ENCODE measurements at regions not wholly inside any gene's neighbourhood (a gene's known extent, or its start where the extent isn't known, plus 50 kb on each side); places are given as distances from the start of the nearest gene placed in this dataset.
"Not testable (repeated sequence)": the region's sequence is repeated elsewhere in the genome, so short reads cannot be mapped to it uniquely, and the experiment has no call there.

DNA sequence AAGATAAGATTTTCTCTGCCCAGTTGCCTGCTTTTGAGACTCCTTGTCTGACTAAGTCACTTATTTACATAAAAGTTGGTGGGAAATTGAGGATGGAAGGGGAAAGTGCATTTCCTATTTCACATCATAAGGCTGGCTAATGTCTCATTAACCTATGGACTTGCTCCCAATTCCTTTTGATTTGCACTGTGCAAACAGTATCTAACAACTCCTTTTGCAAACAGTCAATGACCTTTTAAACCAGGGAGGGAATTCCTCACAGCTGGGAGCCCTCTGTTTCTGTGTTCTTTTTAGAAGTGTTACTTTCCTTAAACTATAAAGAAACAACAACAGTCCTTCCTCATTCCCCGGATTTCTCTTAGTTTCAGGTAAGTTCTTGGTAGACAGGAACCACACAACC, 272.8 kb downstream of the RND3 start:
- no peak for DNase-seq (ENCODE audit: low read depth in 2 of 2)

DNA sequence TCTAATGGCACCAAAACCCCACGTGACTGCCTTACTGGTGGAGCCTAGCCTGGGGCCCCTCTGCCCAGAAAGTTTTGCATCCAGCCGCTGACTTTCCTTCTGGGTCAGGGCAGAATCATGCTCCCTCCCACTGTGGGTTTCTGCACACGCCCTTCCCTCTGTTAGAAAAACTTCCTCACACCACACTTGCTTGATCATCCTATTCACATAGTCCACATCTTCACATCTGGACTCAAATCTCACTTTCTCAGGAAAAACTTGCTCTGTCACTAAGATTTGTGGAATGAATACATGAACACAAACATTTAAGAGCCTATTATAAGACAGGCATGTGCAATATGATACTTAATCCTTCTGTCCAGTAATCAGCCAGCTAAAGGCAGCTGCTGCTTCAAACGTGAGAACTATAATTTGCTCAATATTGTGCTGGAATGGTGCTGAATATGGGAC, 274.7 kb downstream of the RND3 start:
- no peak for DNase-seq (ENCODE audit: low read depth in 2 of 2)

DNA sequence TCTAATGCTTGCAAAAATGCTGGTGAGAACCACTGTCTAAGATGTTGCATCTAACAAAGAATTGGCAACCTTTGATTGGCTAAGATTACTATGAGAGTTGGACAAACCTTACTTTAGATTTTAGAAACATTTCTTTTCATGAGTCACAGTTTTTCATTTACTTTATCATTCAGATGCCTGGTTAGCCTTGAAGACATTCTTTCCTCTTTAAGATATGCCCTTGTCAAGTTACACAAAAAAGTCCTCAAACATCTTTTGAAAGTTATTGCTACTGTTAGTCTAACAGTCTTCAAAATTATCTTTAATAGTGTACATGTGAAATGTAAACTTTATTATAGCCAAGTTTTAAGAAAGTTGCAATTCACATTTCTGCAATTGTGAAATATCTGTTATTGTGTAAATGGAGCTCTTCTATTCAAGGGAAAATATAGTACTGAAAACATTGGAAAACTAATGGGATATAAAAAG, 276.3 kb downstream of the RND3 start:
- no peak for DNase-seq (ENCODE audit: low read depth in 2 of 2)

DNA sequence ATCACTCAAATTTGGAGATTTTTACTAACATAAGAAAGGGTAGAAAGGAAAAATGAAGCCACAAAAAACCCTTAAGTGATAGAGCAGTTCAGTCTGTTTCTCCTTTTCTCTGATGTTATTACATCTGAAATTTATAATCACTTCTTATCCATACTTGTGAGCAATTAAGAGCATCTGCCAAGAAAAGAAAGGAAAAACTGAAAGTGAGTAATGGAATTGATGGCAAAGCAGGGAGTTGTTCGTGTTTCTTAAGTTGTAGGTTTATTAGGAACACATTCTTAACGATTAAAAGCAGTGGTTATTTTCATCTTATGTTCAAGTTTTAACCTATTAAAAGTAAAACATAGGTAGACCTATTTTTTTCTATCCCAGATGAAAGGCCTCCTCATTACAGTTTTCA, 277.7 kb downstream of the RND3 start:
- no peak for DNase-seq (ENCODE audit: low read depth in 2 of 2)

DNA sequence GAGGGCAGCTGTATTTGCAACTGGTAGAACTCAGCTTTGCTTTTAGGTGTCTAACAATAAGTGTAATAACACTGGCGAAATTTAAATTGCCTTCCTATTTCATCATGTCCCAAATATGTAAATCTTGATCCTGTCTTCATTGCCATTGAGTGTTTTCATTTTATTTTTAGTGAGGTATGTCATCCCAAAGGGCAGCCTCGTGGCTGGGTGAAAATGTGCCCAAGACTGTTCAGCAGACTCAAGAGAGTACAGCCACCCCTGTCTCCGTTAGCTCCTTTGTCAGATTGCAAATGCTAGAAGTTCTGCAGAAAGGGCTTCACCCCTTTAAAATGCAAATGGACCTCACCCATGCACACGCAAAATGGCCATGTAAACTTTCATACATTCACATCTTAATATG, 278.8 kb downstream of the RND3 start:
- DNase-seq (ENCODE audit: low read depth in 2 of 2), result no peak

DNA sequence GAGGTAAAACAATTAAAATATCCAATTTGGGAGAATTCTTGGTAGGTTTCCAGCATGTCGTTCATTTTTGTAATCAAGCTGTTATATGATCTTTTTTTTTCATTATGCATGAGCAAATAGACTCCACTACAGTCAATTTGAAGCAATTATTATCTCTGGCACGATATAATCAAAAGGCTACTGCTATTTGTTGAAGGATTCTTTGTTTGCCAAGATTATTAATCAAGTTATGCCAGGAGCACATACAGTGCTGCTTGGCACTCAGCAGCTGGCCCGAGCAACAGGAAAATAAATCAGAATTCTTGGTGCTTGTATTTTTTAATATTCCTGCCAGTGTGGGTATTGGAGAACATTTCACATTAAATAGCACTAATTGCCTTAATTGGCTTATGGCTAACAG, 279.5 kb downstream of the RND3 start:
- DNase-seq (ENCODE audit: low read depth in 2 of 2), result no peak

DNA sequence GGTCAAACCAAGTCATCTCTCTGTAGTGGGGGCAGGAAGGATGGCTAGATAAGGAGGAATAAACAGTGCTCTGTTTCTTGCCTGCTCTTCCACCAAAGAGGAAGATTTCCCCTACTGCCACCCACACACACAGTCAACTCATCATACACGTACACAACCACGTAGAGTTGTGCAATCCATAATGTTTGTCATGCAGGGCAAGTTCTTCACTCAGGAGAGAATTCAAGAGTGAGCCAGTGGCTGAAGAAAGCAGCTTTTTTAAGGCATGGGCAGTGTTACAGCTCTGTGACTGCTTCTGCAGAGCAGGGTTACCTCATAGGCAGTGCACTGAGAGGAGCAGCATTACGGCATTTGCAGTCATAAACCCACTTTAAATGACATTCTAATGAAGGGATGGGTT, 283.0 kb downstream of the RND3 start:
- DNase-seq (ENCODE audit: low read depth in 2 of 2), result no peak

DNA sequence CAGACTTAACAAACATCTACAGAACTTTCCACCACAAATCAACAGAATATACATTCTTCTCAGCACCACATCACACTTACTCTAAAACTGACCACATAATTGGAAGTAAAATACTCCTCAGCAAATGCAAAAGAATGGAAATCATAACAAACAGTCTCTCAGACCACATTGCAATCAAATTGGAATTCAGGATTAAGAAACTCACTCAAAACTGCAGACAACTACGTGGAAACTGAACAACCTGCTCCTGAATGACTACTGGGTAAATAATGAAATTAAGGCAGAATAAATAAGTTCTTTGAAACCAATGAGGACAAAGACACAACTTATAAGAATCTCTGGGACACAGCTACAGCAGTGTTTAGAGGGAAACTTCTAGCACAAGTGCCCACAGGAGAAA, 292.7 kb downstream of the RND3 start:
- DNase-seq (ENCODE audit: low read depth in 2 of 2), result not testable (repeated sequence)

DNA sequence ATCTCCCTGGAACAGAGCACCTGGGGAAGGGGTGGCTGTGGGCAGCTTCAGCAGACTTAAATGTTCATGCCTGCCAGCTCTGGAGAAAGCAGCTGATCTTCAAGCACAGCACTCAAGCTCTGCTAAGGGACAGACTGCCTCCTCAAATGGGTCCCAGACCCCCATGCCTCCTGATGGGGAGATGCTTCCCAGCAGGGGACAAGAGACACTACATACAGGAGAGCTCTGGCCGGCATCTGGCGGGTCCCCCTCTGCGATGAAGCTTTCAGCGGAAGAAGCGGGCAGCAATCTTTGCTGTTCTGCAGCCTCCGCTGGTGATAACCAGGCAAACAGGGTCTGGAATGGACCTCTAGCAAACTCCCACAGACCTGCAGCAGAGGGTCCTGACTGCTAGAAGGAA, 294.8 kb downstream of the RND3 start:
- DNase-seq (ENCODE audit: low read depth in 2 of 2), result no peak

DNA sequence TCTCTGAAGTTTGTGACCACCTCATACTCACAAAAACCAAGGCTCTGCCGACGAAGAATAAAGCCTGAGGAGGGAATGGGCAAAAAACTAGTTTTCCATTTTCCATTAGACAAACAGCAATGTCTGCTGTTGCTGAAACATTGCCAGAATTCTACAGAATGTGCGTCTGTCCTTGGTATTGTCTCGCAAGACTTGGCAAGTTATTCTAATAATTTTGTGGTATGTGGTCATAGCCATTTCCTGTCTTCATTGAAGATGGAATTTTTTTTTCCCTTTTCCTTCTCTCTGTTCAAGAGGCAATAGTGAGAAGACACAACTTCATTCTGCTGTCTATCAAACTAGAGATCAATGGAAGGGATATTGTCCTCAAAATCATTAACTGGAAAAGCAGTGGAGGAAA, 296.1 kb downstream of the RND3 start:
- DNase-seq (ENCODE audit: low read depth in 2 of 2), result no peak

DNA sequence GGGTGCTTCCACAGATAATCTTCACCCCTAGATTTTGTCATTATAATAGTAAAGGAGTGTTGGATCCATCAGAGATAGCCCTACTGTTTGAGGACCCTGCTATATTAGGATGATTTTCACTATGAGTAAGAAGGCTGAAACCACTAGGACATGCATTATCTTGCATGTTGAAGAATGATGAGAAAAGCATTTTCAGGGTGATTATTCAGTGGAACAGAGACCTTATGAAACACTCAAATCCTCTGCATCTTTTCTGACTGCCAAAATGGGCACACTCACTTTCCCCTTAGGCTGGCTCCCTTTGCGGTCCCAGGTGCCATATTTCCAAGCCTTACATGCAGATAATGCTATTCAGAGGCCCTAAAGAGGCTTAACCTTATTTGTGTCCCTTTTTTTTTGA, 296.9 kb downstream of the RND3 start:
- no peak for DNase-seq (ENCODE audit: low read depth in 2 of 2)

DNA sequence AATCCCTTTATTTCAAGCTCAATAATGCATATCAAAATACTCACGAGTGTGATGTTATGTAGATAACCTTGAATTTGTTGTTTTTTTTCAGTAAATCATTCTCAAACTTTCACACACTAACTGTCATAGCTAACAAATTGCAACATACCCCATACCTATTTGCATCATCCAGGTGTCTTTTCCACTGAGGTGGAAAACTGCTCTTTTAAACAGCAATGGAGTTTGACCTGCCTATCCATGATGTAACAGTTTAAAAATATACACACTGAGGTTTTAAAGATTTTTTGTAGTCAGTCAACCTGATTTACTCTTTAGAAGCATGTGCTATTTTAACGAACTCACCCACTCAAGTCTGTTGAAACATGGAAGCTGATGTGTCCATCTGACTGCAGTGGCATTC, 298.7 kb downstream of the RND3 start:
- no peak for DNase-seq (ENCODE audit: low read depth in 2 of 2)

DNA sequence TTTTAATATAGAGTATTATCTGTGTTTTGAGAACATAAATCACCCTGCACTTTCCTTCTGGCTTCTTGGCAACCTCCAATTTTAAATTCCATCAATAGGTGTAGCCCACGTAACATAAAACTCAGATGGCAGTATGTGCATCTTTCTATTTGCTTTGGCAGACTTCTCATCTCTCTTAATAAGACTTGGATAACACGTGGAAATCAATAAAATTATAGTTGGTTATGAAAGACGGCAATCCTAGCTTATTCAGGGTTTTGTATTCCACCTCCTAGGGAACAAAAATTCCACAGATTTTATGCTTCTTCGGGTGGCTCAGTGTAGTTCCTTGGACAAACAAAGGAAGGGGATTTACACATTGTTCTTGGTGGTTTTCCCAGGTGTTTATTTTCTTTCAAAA, 299.3 kb downstream of the RND3 start:
- no peak for DNase-seq (ENCODE audit: low read depth in 2 of 2)

DNA sequence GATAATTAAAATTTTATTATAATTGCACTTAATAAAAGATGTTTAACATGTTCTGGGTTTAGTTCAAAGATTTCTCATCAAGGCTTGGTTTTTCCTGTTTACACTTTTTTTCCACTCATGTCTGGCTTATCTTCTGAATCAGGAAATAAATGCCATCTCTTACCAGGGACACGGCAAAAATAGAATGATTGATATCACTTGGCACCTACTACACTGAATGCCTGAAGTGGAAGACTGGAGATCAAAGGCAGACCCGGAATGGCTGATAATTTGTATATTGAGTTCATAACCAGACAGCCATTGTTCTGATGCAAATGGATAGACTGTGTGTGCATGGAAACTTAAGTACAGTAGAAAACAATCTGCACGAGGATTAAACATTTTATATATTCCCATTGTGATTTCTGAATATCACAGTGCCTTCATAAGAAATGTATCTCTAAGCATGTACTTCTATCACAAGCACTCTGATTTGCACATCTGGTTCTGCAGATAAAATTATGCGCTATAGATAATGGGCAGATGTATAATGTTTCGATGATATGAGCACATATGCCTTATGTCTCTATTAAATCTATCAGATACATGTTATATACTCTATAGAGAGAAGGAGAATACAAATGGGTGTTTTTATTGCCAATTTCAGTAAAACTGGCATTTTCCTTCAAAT, 304.8 kb downstream of the RND3 start:
- no peak for DNase-seq (ENCODE audit: low read depth in 2 of 2)

DNA sequence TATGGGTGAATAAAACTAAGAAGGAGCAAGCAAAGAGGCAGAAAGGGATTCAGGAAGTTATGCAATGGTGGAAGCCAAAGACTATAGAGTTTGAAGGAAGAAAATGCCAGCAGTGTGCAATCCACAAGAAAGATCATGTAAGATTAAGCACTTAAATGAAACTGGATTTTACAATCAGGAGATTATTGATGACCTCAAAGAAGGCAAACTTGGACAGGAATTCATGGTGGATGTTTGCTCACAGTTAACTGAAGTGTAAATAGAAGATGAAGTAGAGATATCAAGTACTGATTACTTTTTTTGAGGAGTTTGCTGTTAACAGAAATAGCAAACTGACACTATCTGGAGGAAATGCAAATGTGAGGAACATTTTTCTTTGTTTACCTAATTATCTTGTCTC, 308.9 kb downstream of the RND3 start:
- no peak for DNase-seq (ENCODE audit: low read depth in 2 of 2)

DNA sequence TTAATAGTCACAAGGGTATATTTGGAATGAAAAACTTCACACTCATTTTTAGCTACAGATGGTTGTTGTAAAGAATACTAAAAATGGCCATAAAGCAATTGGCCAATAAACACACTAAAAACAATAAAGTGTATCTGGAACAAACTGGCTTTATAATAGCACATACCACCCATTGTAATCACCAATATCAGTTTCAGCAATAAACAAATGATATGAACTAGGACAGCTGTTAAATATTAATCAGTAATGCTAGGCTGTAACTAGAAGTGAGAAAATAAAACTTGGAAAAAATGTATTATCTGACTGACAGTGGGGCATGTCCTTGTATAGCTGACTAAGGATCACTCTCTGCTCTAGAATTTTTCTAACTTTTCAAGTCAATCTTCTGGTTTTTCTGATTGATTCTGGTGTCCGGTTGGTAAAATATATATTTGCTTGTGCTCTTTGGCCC, 312.5 kb downstream of the RND3 start:
- no peak for DNase-seq (ENCODE audit: low read depth in 2 of 2)

DNA sequence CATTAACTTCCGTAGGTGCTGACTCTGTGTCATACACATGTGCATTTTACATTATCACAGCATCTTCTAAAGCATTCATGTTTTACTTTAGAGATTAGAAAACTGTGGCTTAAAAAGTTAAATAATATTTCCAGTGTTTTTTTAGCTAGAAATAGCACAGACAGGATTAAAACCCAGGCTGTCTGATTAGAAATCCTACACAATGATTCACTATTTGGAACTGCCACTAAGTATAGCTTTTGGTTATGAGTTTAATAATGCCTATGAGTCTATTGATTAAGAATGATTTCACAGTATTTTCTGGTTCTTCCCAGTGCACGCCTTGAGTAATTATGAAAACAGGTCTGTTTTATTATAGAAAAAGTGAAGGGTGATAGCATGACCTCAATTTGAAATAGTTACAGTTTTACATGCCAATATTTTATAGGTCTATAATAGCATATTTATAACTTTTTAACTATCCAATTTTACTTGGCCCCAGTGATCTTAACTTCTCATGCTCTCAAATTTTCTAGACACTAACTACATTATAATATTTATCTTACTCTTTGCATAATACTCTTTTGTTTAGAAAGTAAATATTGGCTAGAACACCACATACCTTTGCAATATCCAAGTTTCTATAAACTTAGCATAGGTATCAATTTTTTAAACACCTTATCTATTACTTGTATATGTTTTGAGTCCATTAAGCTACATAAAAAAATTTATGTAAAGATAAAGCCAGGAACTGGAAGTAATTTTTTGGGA, 313.2 kb downstream of the RND3 start:
- no peak for DNase-seq (ENCODE audit: low read depth in 2 of 2)

DNA sequence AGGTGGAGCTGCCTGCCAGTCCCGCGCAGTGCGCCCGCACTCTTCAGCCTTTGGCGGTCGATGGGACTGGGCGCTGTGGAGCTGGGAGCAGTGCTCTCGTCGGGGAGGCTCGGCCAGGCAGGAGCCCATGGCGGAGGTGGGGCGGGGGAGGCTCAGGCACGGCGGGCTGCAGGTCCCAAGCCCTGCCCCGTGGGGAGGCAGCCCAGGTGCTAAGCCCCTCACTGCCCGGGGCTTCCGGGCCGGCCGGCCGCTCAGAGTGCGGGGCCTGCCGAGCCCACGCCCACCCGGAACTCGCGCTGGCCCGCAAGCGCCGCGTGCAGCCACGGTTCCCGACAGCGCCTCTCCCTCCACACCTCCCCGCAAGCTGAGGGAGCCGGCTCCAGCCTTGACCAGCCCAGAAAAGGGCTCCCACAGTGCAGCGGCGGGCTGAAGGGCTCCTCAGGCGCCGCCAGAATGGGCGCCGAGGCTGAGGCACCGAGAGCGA, 316.4 kb downstream of the RND3 start:
- DNase-seq (ENCODE audit: low read depth in 2 of 2), result no peak

DNA sequence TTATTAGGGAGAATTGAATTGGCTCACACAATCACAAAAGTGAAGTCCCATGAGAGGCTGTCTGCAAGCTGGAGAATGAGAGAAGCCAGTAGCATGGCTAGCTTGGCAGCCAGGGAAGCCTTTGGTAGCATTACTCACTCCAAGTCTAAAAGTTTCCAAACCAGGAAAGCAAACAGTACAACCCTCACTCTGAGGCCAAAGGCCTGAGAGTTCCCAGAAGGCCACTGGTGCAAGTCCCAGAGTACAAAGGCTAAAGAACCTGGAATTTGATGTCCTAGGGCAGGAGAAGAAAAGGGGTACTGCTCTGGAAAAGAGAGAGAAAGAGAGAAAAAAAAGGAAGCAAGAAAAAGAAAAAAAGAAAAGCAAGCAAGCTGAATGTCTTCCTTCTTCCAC, 318.2 kb downstream of the RND3 start:
- DNase-seq (ENCODE audit: low read depth in 2 of 2), result no peak

DNA sequence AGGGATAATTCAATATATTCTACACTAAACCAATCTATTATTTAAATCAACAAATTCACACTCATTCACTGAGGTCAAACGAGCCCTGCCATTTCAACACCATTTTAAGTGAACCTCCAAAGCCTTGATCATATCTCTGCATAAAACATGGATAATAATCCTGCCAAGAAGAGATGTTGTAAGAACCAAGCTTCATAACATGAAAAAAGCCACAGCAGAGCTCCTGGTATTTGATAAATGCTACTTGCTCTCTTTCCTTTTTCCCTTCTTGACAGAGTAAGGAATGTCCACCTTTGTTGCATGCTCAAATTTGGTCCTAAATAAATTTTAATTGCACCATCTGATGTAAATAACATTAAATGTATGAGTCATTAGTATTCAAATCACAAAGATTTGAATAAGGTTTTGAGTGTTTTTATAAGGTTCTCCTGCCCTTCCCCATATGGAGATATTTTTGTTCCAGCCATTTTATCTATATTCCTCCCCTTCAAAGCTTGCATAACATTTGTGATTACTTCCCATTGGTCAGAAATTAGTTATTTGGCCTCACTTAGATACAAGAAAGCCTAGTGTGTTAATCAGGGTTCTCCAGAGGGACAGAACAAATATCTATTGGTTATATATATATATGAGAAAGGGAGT, 318.8 kb downstream of the RND3 start:
- DNase-seq (ENCODE audit: low read depth in 2 of 2), result no peak

DNA sequence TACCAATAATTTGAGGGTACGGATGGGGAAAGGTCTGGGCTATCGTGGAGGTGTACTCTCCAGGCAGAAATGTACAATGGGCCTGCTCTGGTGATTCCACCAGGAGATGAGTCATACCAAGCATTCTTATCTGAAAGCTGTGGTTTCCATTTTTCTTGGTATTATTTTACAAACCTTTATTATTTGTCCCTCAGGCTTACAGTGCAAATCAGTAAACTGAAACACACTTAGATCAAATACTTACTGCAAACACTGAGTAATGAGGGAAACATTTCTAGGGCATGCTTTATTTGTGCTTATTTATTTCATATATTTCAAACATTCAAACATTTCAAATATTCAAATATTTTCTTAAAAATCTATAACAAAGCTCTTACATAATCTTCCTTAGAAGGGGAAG, 319.8 kb downstream of the RND3 start:
- no peak for DNase-seq (ENCODE audit: low read depth in 2 of 2)

DNA sequence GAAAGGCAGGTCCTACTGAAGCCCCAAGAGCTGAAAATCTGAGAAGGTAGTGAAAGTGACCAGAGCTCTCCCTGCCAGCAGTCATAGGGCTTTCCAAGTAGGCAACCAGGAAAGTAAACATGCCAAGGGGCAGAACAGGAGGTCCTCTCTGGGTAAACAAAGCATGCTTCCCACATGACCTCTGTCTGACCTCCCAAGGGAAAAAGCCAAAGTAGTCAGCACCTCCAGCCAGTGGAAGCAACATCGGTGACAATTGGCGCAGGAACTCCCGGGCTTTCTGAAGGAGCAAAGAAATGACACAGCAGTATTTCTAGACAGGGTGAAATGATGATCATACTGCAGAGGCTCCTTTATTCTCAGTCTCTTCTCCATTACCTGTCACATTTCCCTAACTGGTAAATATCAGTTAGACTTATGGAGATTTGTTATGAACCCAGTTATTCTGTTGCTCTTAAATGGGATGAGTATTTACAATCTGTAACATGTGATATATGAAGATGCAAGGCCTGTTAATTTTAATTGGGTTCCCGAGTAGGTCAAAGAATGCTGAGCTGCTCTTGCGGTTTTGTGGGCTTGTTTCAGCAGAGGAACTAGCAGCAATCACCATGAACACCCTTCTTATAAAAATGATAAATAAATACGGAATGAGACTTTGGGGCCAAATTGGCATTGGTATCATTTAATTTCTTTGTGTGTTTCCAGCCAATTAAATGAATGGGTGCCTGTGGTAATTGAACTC, 321.0 kb downstream of the RND3 start:
- DNase-seq (ENCODE audit: low read depth in 2 of 2), result no peak

All from stimulated activated CD4-positive, alpha-beta T cell treated with anti-CD3 and anti-CD28 coated beads, Interleukin-4, amount 100 ng/mL, for 48 hours (primary cell).